GM10266 (cell line): ENCODE measurements at regions not wholly inside any gene's neighbourhood (a gene's known extent, or its start where the extent isn't known, plus 50 kb on each side); places are given as distances from the start of the nearest gene placed in this dataset.

Source experiments
- DNase-seq: peaks from one replicate; pipeline ENCODE4 v3.0.0; 2012; ENCODE audit errors: extremely low spot score
- CTCF ChIP-seq: IDR thresholded peaks from 2 replicates; pipeline ENCODE4 v1.5.1; 2012; ENCODE audit warnings: mild to moderate bottlenecking, low read depth; ENCODE audit not compliant: control insufficient read depth, insufficient read depth; ENCODE audit errors: missing control alignments

GRCh38 chr11:96635655-96636054 lies 245.8 kb downstream of the JRKL start:
- DNase-seq = no peak
- TF ChIP-seq CTCF = no peak

DNA sequence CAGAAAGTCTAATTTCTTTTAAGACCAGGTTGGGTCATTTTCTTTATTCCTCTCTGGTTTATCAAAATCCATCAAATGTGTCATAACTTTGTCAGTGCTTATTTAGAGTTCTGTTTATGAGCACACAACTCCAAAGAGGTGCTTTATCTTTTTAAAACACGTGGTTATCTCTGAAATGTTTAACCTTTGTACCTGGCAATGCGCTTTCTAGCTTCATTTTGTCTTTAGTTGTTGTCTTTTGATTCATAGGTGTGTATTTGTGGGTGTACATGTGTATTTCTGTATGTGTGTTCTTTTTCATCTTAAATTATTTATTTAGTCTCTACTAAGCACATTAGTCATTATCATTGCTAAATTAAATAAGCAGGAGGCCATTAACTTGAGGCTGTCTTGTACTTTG lies 251.4 kb downstream of the JRKL start:
- DNase-seq = no peak

GRCh38 chr11:96642583-96642982 lies 252.8 kb downstream of the JRKL start:
- TF ChIP-seq CTCF = no peak
- no peak for DNase-seq

More for the DNA sequence above, 251.4 kb downstream of the JRKL start:
- no peak for TF ChIP-seq CTCF

- DNase-seq = no peak
- TF ChIP-seq CTCF = no peak
These were observed 253.4 kb downstream of the JRKL start for GRCh38 chr11:96643173-96643572.

GRCh38 chr11:96647621-96648020 lies 257.8 kb downstream of the JRKL start:
- no peak for TF ChIP-seq CTCF
- no peak for DNase-seq

- DNase-seq = no peak
- no peak for TF ChIP-seq CTCF
These were observed 259.2 kb downstream of the JRKL start for GRCh38 chr11:96648991-96649390.

GRCh38 chr11:96652516-96652915 lies 262.7 kb downstream of the JRKL start:
- TF ChIP-seq CTCF = no peak
- DNase-seq = no peak

DNA sequence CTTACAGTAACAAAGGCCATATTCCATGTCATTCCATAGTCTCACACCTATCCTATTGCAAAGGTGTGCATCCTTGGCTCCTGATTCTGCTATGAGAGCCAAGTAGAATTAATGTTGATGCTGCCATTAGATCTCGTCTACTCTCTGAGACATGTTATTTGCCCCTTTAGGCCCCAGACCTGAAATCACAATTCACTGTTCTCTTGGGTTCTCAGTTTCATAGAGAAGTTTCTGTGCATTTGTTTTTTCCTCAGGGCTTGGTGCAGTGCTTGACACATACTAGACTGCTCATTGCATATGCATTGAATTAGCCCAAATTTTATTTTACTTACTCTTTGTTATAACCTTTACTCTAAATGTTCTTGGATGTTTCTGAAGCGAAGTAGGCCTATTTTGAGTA lies 265.7 kb downstream of the JRKL start:
- no peak for TF ChIP-seq CTCF
- no peak for DNase-seq
